A673 (cell line): ENCODE measurements at regions not wholly inside any gene's neighbourhood (a gene's known extent, or its start where the extent isn't known, plus 50 kb on each side); places are given as distances from the start of the nearest gene placed in this dataset.

Experiments
- CTCF ChIP-seq: fragments of 300-800, 200-600 bp; sonication (generic); conservative IDR thresholded peaks from 2 replicates; pipeline ENCODE4 v1.5.1; 2017; ENCODE audit warnings: low read depth, mild to moderate bottlenecking, antibody characterized with exemption, low read length, moderate library complexity, mixed read lengths
- EZH2 ChIP-seq: fragments of 200-600 bp; sonication (generic); IDR thresholded peaks from 2 replicates; pipeline ENCODE4 v1.6.1; 2017; ENCODE audit warnings: borderline replicate concordance, low read depth, mild to moderate bottlenecking, mixed read lengths, antibody characterized with exemption, low read length; ENCODE audit not compliant: poor library complexity, severe bottlenecking

DNA sequence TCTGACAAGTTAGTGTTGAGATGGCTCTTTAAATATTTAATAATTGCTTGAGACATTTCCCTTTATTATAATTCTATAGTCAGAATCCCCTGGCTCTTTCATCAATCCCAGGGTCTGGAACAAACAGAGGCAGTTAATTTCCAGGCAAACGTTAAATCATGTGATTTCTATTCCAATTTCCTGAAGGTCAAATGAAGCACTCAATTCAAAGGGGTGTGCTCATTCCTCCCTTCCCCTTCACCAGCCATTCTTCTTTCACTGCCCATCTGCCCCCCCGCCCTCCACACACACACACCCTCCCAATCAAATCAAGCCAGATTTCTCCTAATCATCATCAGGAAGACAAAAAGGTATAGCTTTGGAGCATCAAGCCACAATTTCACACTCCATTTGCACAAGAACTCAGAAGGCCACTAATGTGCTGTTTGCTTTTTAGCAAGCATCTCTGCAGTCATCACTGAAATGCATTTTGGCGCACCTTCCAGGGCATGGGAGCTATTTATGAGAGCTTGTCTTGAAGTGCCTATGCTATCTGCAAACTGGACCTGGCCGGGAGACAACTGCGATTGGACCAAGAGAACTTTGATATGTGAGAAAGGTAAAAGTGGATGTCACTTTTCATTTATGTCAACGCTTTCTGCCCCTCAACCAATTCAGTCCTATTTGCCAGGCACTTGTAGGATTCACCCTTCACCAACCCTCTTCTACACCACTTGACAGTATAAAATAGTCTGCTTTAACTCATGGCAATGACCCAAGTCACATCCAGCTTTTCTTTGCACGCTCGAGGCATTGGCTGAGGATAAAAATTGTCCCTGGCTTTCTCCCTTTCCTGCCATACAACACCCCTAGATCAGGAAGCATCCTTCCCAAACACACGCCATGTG is 315.1 kb upstream of the API5 start:
- TF ChIP-seq CTCF (no peak), EZH2 (no peak)
